SW480 (cell line): ENCODE measurements at regions not wholly inside any gene's neighbourhood (a gene's known extent, or its start where the extent isn't known, plus 50 kb on each side); places are given as distances from the start of the nearest gene placed in this dataset.
A peak's percentile ranks its signal among the peaks of the same experiment; 100 is the strongest.

ENCODE experiments used
- DNase-seq: peaks from one replicate; pipeline ENCODE4 v3.0.0-alpha.2; 2016; ENCODE audit warnings: low spot score

DNA sequence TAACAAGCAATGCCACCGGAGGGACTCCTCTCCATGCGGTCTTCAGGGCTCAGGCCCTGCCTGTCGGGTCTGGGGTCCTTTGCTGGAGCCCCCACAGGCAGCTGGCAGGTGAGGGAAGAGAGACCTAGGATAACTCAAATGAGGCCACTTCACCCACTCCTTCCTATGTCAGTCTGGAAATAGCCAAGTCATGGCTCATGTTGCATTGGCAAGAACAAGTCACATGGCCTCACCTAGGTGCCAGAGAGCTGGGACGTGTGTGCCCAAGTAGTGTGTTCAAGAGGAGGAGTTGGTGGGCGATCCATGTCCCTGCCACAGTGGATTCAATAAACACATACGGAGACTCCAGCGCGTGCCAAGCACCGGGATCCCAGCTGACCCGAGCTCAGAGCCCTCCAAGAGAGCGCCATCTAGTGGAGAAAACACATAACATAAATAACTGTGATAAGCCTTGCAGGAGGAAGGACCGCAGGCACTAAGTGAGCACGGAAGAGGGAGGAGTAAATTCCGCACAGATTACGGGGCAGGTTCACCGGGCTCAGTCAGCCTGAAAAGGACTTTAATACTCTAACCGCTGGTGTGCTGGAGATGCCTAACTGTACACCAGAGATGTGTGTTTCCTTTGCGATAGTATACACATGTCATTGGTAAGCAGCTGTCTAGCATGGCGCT is 580.8 kb downstream of the CCDC171 start:
- peak; percentile 80 for DNase-seq

GRCh38 chr9:16134351-16134750 is 581.5 kb downstream of the CCDC171 start:
- DNase-seq = no peak

DNA sequence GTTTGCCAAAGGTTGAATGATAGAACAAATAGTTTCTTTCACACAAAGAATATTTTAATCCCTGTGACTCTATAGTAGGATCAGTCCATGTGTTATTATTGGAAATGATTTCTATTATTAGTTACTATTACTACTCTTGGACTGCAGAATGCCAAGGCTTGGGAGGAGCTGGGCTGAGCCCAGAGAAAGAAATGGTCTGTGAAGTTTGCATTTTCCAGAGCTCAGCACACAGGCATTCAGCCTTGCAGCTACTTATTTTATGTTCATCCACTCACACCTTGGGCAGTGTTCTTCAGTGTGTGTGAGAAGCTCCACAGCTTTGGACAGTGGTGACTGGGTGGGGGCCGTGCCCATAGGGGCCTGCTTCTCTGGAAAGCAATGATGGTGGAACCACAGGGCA is 583.1 kb downstream of the CCDC171 start:
- DNase-seq = no peak

- DNase-seq = no peak
Observed at GRCh38 chr9:16136451-16136850, 583.6 kb downstream of the CCDC171 start.

GRCh38 chr9:16136961-16137360 is 584.1 kb downstream of the CCDC171 start:
- DNase-seq = no peak

- no peak for DNase-seq
Observed at GRCh38 chr9:16138561-16139491, 586.0 kb downstream of the CCDC171 start.

GRCh38 chr9:16139774-16140173 is 586.9 kb downstream of the CCDC171 start:
- no peak for DNase-seq

DNA sequence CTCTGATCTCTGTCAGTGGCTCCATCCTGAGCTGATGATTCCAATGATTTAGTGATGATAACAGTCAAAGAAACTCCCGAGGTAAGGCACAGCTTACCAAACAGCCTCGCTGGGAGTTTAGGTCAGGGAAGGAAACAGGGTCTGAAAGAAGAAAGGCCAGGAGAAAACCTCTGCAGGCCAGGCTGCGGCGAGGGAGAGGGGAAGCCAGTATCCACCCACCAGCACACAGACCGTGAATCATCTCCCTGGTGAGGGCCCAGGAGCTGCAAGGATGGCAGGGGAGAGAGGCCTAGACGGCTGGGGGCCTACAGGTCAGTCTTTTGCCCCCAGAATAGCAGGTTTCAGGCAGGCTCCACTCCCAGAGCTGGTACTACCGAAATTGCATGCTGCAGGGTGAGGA is 590.5 kb downstream of the CCDC171 start:
- no peak for DNase-seq

DNA sequence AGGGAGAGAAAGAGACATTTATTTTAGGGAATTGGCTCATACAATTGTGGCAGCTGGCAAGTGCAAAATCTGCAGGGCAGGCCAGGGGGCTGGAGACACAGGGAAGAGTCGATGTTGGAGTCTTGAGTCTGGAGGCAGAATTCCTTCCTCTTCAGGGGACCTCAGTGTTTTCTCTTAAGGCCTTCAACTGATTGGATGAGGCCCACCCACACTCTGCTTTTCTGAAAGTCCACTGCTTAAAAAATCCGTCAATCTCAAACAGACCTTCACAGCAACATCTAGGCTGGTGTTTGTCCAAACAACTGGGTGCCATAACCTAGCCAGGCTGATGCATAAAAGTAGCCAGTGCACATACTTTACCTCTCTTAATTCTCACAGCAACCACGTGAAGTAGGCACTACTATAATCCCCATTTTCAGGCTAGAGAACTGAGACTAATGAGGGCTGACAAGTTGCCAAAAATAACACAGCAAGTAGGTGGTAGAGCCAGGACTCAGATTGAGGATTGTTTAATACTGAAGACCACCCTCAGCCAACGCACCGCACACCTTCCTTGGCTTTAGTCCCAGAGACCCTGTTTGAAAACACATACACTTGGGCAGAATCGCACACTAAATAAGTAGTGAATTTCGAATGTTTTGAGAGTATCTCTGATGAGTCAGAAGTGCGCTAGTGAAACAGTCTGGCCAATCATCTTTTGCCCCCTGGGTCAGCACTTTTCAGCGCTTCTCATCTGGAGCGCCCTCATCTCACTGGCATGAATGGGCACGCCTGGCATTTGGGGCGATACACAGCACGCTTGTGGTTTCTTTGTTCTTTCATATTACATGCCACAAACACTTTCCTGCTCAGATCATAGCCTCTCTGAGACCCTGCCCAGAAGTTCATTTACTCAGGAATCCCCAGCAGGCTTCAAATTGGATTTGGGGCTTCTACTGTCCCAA is 591.4 kb downstream of the CCDC171 start:
- peak; percentile 88 for DNase-seq

- DNase-seq = no peak
Observed at GRCh38 chr9:16145196-16145950, 592.5 kb downstream of the CCDC171 start.

GRCh38 chr9:16147726-16148125 is 594.9 kb downstream of the CCDC171 start:
- DNase-seq = no peak

DNA sequence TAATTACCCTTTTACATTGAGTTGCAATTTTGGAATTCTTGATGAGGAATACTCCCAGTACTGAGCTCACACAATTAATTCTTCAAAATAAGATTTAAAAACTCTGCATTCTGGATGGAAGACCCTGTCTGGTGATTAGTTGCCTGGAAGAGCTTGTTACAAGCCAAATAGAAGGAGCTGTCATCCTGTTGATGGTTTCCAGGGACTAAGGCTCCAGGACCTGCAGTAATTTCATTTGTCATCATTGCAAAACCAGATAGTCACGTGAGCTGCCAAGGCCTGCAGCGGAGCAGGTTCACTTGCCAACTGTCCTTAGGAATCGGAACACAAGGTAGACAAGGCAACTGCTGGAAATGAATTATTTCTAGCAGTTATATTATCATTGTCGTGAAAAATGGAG is 597.7 kb downstream of the CCDC171 start:
- no peak for DNase-seq

GRCh38 chr9:16150938-16151650 is 598.3 kb downstream of the CCDC171 start:
- no peak for DNase-seq

GRCh38 chr9:16152276-16153101 is 599.6 kb downstream of the CCDC171 start:
- no peak for DNase-seq

DNA sequence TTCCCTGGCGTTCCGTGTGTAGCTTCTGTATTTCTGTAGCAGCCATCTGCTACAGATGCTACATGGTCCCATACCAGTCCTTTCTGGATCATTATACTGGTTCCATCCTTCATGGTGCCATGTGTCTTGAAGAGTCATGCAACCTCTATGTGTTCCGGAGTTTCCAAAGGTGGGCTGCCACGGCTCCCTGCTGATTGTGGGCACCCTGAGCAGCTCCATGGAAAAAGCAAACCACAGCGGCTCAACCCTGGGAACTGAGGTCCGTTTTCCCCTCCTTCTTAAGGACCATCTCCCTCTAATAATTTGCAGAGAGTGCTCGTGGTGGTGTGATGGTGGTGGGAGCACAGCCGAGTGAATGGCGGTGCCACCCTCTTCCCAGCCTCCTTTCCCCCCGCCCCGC is 600.4 kb downstream of the CCDC171 start:
- DNase-seq = no peak

DNA sequence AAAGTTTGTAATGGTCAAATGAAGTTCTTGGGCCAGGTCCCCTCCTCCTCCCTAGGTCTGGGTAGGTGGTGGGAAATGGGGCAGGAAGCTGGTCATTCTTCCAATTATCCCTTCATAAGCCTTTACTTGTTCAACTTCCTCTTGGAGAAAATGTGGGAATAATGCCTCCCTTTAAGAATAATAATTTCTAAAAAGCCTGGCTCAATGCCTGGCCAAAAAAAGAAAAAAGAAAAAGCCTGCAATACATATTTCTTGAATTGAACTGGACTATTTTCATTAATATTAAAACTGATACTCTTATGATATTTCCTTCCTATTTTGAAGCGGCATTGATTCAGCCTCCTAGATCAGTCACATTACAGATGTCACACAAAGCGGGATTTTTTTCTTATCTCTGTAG is 600.9 kb downstream of the CCDC171 start:
- DNase-seq = no peak

GRCh38 chr9:16154521-16155078 is 601.8 kb downstream of the CCDC171 start:
- DNase-seq = peak; percentile 44

DNA sequence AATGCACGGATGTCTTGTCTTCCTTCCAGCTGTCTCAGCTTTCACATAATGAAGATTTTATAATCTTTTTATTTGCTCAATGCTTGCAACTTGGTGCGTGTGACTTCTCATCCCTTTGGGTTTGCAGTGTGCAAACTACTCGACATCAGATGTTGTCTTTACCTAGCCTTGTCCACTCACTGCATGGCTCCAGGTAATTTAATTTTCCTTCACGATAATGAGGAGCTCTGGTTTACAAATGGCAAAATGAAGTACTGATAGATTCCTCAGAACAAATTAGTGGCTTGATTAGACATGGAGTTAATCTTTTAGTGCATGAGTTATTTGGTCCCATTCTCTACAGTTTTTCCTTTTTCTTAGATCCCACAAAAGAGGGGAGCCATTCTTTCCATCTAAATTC is 603.0 kb downstream of the CCDC171 start:
- no peak for DNase-seq

- no peak for DNase-seq
Observed at GRCh38 chr9:16157216-16157615, 604.4 kb downstream of the CCDC171 start.

DNA sequence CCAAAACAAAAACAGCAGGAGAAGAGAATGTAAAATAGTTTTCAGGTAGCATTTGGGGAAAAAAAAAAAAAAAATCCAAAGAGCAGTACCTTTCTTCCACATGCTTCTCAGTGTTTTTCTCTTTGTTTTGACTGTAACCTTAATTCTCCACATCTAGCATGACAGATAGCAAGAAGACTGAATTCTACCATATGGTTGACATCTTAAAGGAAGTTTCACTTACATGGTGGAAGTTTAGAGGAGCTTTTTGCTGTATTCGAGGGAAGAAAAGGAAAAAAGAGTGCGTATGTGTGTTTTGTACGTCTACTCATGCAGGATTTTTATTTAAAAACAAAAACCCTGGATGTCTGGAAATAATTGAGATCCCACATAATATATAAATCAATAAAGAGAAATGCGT is 604.8 kb downstream of the CCDC171 start:
- DNase-seq = no peak
